ACC112 (cell line): ENCODE measurements at regions not wholly inside any gene's neighbourhood (a gene's known extent, or its start where the extent isn't known, plus 50 kb on each side); places are given as distances from the start of the nearest gene placed in this dataset.
"Not testable (repeated sequence)": the region's sequence is repeated elsewhere in the genome, so short reads cannot be mapped to it uniquely, and the experiment has no call there.

Source experiments
- H2AFZ ChIP-seq: fragments of 200-600 bp; sonication (generic); one replicate; pipeline ENCODE4 v1.6.0; 2017; ENCODE audit warnings: antibody characterized with exemption, low read length; ENCODE audit not compliant: unreplicated experiment
- H3K27ac ChIP-seq: fragments of 200-600 bp; sonication (generic); 2 replicates; pipeline ENCODE4 v1.5.1; 2014; ENCODE audit warnings: low read depth, mild to moderate bottlenecking, antibody characterized with exemption, low read length, moderate library complexity
- H3K27me3 ChIP-seq: fragments of 200-600 bp; sonication (generic); 2 replicates; pipeline ENCODE4 v1.6.1; 2014; ENCODE audit warnings: mild to moderate bottlenecking, antibody characterized with exemption, low read length, moderate library complexity, mixed read lengths; ENCODE audit not compliant: insufficient read depth
- H3K36me3 ChIP-seq: fragments of 200-600 bp; sonication (generic); 2 replicates; pipeline ENCODE4 v1.6.1; 2016; ENCODE audit warnings: mild to moderate bottlenecking, antibody characterized with exemption, low read length, moderate library complexity, mixed read lengths; ENCODE audit not compliant: insufficient read depth
- H3K4me1 ChIP-seq: fragments of 200-600 bp; sonication (generic); one replicate; pipeline ENCODE4 v1.6.1; 2016; ENCODE audit warnings: low read length, mixed read lengths; ENCODE audit not compliant: insufficient read depth, unreplicated experiment, control insufficient read depth
- H3K4me3 ChIP-seq: fragments of 200-600 bp; sonication (generic); 2 replicates; pipeline ENCODE4 v1.5.1; 2014; ENCODE audit warnings: mild to moderate bottlenecking, low read depth, low read length
- H3K79me2 ChIP-seq: fragments of 200-600 bp; sonication (generic); one replicate; pipeline ENCODE4 v1.6.0; 2016; ENCODE audit warnings: low read length; ENCODE audit not compliant: control insufficient read depth, unreplicated experiment, insufficient read depth

- H3K27ac ChIP-seq, result no peak overlapping the region
- no peaks in the 10 kb centered on the region for H3K4me1 ChIP-seq
- no peaks in the 10 kb centered on the region for H3K79me2 ChIP-seq
- H3K27me3 ChIP-seq, result peaks cover 15% of the 10 kb centered on the region; the same call in 1 of the 2 replicates
- H3K4me3 ChIP-seq, result no peak overlapping the region
- H3K36me3 ChIP-seq, result no peaks in the 10 kb centered on the region
- H2AFZ ChIP-seq, result no peak overlapping the region
Observed at GRCh38 chr1:143721024-143721373, 250.8 kb downstream of the FAM72C start.

GRCh38 chr1:143720087-143721023 lies 251.4 kb downstream of the FAM72C start:
- H3K4me3 ChIP-seq, result no peak overlapping the region
- no peaks in the 10 kb centered on the region for H3K79me2 ChIP-seq
- no peak overlapping the region for H3K27ac ChIP-seq
- no peak overlapping the region for H2AFZ ChIP-seq
- peaks cover 15% of the 10 kb centered on the region; the same call in 1 of the 2 replicates for H3K27me3 ChIP-seq
- H3K4me1 ChIP-seq, result no peaks in the 10 kb centered on the region
- no peaks in the 10 kb centered on the region for H3K36me3 ChIP-seq

GRCh38 chr1:143718524-143718923 lies 253.3 kb downstream of the FAM72C start:
- no peak overlapping the region for H3K27ac ChIP-seq
- H3K4me3 ChIP-seq, result no peak overlapping the region
- H3K4me1 ChIP-seq, result no peaks in the 10 kb centered on the region
- H2AFZ ChIP-seq, result no peak overlapping the region
- no peaks in the 10 kb centered on the region for H3K79me2 ChIP-seq
- no peaks in the 10 kb centered on the region for H3K36me3 ChIP-seq
- H3K27me3 ChIP-seq, result peaks cover 15% of the 10 kb centered on the region; the same call in 1 of the 2 replicates

GRCh38 chr1:143718021-143718420 lies 253.8 kb downstream of the FAM72C start:
- H3K27me3 ChIP-seq, result peaks cover 15% of the 10 kb centered on the region; the same call in 1 of the 2 replicates
- no peak overlapping the region for H2AFZ ChIP-seq
- H3K36me3 ChIP-seq, result no peaks in the 10 kb centered on the region
- H3K79me2 ChIP-seq, result no peaks in the 10 kb centered on the region
- H3K27ac ChIP-seq, result no peak overlapping the region
- H3K4me1 ChIP-seq, result no peaks in the 10 kb centered on the region
- H3K4me3 ChIP-seq, result no peak overlapping the region

GRCh38 chr1:143717434-143717833 lies 254.4 kb downstream of the FAM72C start:
- no peak overlapping the region for H3K27ac ChIP-seq
- no peaks in the 10 kb centered on the region for H3K36me3 ChIP-seq
- H3K27me3 ChIP-seq, result peaks cover 15% of the 10 kb centered on the region; the same call in 1 of the 2 replicates
- no peak overlapping the region for H3K4me3 ChIP-seq
- no peaks in the 10 kb centered on the region for H3K4me1 ChIP-seq
- no peak overlapping the region for H2AFZ ChIP-seq
- H3K79me2 ChIP-seq, result no peaks in the 10 kb centered on the region

GRCh38 chr1:143714913-143715312 lies 256.9 kb downstream of the FAM72C start:
- H3K4me1 ChIP-seq, H3K79me2 ChIP-seq, H3K4me3 ChIP-seq, H3K36me3 ChIP-seq, H3K27me3 ChIP-seq, H3K27ac ChIP-seq, H2AFZ ChIP-seq: not testable (repeated sequence)

GRCh38 chr1:143709606-143710259 lies 262.1 kb downstream of the FAM72C start:
- H3K4me3 ChIP-seq, H3K4me1 ChIP-seq, H3K79me2 ChIP-seq, H3K27ac ChIP-seq, H2AFZ ChIP-seq, H3K36me3 ChIP-seq, H3K27me3 ChIP-seq: not testable (repeated sequence)

- not testable (repeated sequence) for H3K4me1 ChIP-seq, H3K4me3 ChIP-seq, H3K27ac ChIP-seq, H3K36me3 ChIP-seq, H2AFZ ChIP-seq, H3K79me2 ChIP-seq
- peaks cover 30% of the 10 kb centered on the region for H3K27me3 ChIP-seq
Observed at GRCh38 chr1:143702739-143703138, 269.0 kb downstream of the FAM72C start.

- Histone ChIP-seq H3K79me2 (no peaks in the 10 kb centered on the region), H3K27me3 (peaks cover 39% of the 10 kb centered on the region), H2AFZ (no peak overlapping the region), H3K27ac (no peak overlapping the region), H3K4me1 (no peaks in the 10 kb centered on the region), H3K36me3 (no peaks in the 10 kb centered on the region), H3K4me3 (no peak overlapping the region)
Observed at GRCh38 chr1:143699731-143700130, 272.1 kb downstream of the FAM72C start.

GRCh38 chr1:143699115-143699514 lies 272.7 kb downstream of the FAM72C start:
- no peak overlapping the region for H3K4me3 ChIP-seq
- H3K36me3 ChIP-seq, result no peaks in the 10 kb centered on the region
- H2AFZ ChIP-seq, result no peak overlapping the region
- H3K4me1 ChIP-seq, result no peaks in the 10 kb centered on the region
- H3K27me3 ChIP-seq, result peaks cover 40% of the 10 kb centered on the region
- no peaks in the 10 kb centered on the region for H3K79me2 ChIP-seq
- H3K27ac ChIP-seq, result no peak overlapping the region

- no peaks in the 10 kb centered on the region for H3K4me1 ChIP-seq
- no peaks in the 10 kb centered on the region for H3K79me2 ChIP-seq
- H3K27me3 ChIP-seq, result peaks cover 44% of the 10 kb centered on the region
- no peaks in the 10 kb centered on the region for H3K36me3 ChIP-seq
- H2AFZ ChIP-seq, result no peak overlapping the region
- no peak overlapping the region for H3K27ac ChIP-seq
- H3K4me3 ChIP-seq, result no peak overlapping the region
Observed at GRCh38 chr1:143698016-143698415, 273.8 kb downstream of the FAM72C start.
